Ramos (cell line): ENCODE measurements at regions not wholly inside any gene's neighbourhood (a gene's known extent, or its start where the extent isn't known, plus 50 kb on each side); places are given as distances from the start of the nearest gene placed in this dataset.

Source experiments
- in situ Hi-C: fragments of 300-500 bp; cut with MboI; formaldehyde crosslinking; loops from one replicate; pipeline ENCODE4 v1.14.3; 2022; ENCODE audit warnings: low sequenced_read_pairs; ENCODE audit not compliant: unreplicated experiment

GRCh38 chr4:160846121-160846520 is 1317.7 kb downstream of the FSTL5 start:
- in situ Hi-C loops, result no loop called here

- in situ Hi-C loops, result no loop called here
These were observed 1316.6 kb downstream of the FSTL5 start for GRCh38 chr4:160847228-160847627.

- in situ Hi-C loops, result no loop called here
These were observed 1315.3 kb downstream of the FSTL5 start for GRCh38 chr4:160848489-160848888.

GRCh38 chr4:160848901-160849760 is 1314.7 kb downstream of the FSTL5 start:
- in situ Hi-C loops, result no loop called here

- in situ Hi-C loops, result no loop called here
These were observed 1299.5 kb downstream of the FSTL5 start for GRCh38 chr4:160864253-160864652.

GRCh38 chr4:160869899-160870298 is 1293.9 kb downstream of the FSTL5 start:
- in situ Hi-C loops, result no loop called here

GRCh38 chr4:160872491-160872890 is 1291.3 kb downstream of the FSTL5 start:
- in situ Hi-C loops, result no loop called here

- in situ Hi-C loops, result no loop called here
These were observed 1286.6 kb downstream of the FSTL5 start for GRCh38 chr4:160877087-160877790.

- in situ Hi-C loops, result no loop called here
These were observed 1283.6 kb downstream of the FSTL5 start for GRCh38 chr4:160880180-160880579.

GRCh38 chr4:160887668-160888067 is 1276.1 kb downstream of the FSTL5 start:
- in situ Hi-C loops, result no loop called here

- in situ Hi-C loops, result no loop called here
These were observed 1269.7 kb downstream of the FSTL5 start for GRCh38 chr4:160894128-160894527.

GRCh38 chr4:160894809-160895208 is 1269.0 kb downstream of the FSTL5 start:
- in situ Hi-C loops, result no loop called here

GRCh38 chr4:160927311-160927710 is 1236.5 kb downstream of the FSTL5 start:
- in situ Hi-C loops, result no loop called here

- in situ Hi-C loops, result no loop called here
These were observed 1235.3 kb downstream of the FSTL5 start for GRCh38 chr4:160928482-160928881.

GRCh38 chr4:160947653-160948052 is 1216.1 kb downstream of the FSTL5 start:
- in situ Hi-C loops, result no loop called here

GRCh38 chr4:160956875-160957274 is 1206.9 kb downstream of the FSTL5 start:
- in situ Hi-C loops, result no loop called here

- in situ Hi-C loops, result no loop called here
These were observed 1193.9 kb downstream of the FSTL5 start for GRCh38 chr4:160969925-160970324.

- in situ Hi-C loops, result no loop called here
These were observed 1183.7 kb downstream of the FSTL5 start for GRCh38 chr4:160980091-160980490.

GRCh38 chr4:160981083-160981482 is 1182.7 kb downstream of the FSTL5 start:
- in situ Hi-C loops, result no loop called here

GRCh38 chr4:160983035-160983434 is 1180.8 kb downstream of the FSTL5 start:
- in situ Hi-C loops, result no loop called here

GRCh38 chr4:161002386-161002785 is 1161.4 kb downstream of the FSTL5 start:
- in situ Hi-C loops, result no loop called here
